Subcutaneous abdominal adipose tissue (tissue), 5 donors: ENCODE measurements at regions not wholly inside any gene's neighbourhood (a gene's known extent, or its start where the extent isn't known, plus 50 kb on each side); places are given as distances from the start of the nearest gene placed in this dataset.

Experiments used
- H3K27ac ChIP-seq: one replicate; pipeline ENCODE4 v1.7.0; 2013; ENCODE audit warnings: low read depth, mild to moderate bottlenecking, inconsistent platforms, low read length, moderate library complexity
- H3K27me3 ChIP-seq, 5 donors: one replicate each; pipeline ENCODE4 v1.7.0; 2013; ENCODE audit warnings: low read length in 5 of 5, inconsistent platforms in 1 of 5; ENCODE audit not compliant: control insufficient read depth in 5 of 5, insufficient read depth in 4 of 5
- H3K36me3 ChIP-seq, 5 donors: one replicate each; pipeline ENCODE4 v1.7.0; 2013; ENCODE audit warnings: low read length in 5 of 5; ENCODE audit not compliant: control insufficient read depth in 5 of 5, insufficient read depth in 5 of 5
- H3K4me1 ChIP-seq, 5 donors: one replicate each; pipeline ENCODE4 v1.7.0; 2013; ENCODE audit warnings: low read length in 5 of 5, mild to moderate bottlenecking in 3 of 5, moderate library complexity in 1 of 5; ENCODE audit not compliant: control insufficient read depth in 5 of 5, insufficient read depth in 5 of 5
- H3K4me3 ChIP-seq, 5 donors: one replicate each; pipeline ENCODE4 v1.7.0; 2013; ENCODE audit warnings: low read length in 5 of 5, low read depth in 1 of 5
- H3K9ac ChIP-seq, 5 donors: one replicate each; pipeline ENCODE4 v1.7.0; 2013; ENCODE audit warnings: low read length in 5 of 5, mild to moderate bottlenecking in 4 of 5, moderate library complexity in 3 of 5
- H3K9me3 ChIP-seq, 5 donors: one replicate each; pipeline ENCODE4 v1.7.0; 2013; ENCODE audit warnings: low read length in 5 of 5; ENCODE audit not compliant: control insufficient read depth in 5 of 5
- donor health status: healthy.
- donor health status: healthy.
- donor health status: healthy.
- donor health status: healthy.
- donor health status: healthy.

- H3K9me3 ChIP-seq: peaks cover 0 to 7% (median 3%) of the 10 kb centered on the region in 5 donors
- H3K9ac ChIP-seq: no peak overlapping the region
- H3K27ac ChIP-seq: no peak overlapping the region
- H3K27me3 ChIP-seq: no peaks in the 10 kb centered on the region
- H3K36me3 ChIP-seq: no peaks in the 10 kb centered on the region
- no peaks in the 10 kb centered on the region for H3K4me1 ChIP-seq
- H3K4me3 ChIP-seq: no peak overlapping the region
Measured at GRCh38 chr6:125415913-125416312, 114.1 kb upstream of the HDDC2 start.

GRCh38 chr6:125421836-125422235 lies 120.1 kb upstream of the HDDC2 start:
- Histone ChIP-seq H3K4me3 (no peak overlapping the region), H3K36me3 (no peaks in the 10 kb centered on the region), H3K9ac (no peak overlapping the region), H3K27ac (no peak overlapping the region), H3K4me1 (no peaks in the 10 kb centered on the region), H3K9me3 (no peaks in the 10 kb centered on the region), H3K27me3 (no peaks in the 10 kb centered on the region)

GRCh38 chr6:125423047-125423446 lies 121.3 kb upstream of the HDDC2 start:
- Histone ChIP-seq H3K27ac (no peak overlapping the region), H3K4me1 (no peaks in the 10 kb centered on the region), H3K36me3 (no peaks in the 10 kb centered on the region), H3K9ac (no peak overlapping the region), H3K27me3 (no peaks in the 10 kb centered on the region), H3K9me3 (no peaks in the 10 kb centered on the region), H3K4me3 (no peak overlapping the region)

GRCh38 chr6:125431971-125432370 lies 130.2 kb upstream of the HDDC2 start:
- H3K36me3 ChIP-seq: no peaks in the 10 kb centered on the region
- peaks cover 0 to 7% (median 0%) of the 10 kb centered on the region in 5 donors for H3K4me1 ChIP-seq
- H3K9me3 ChIP-seq: no peaks in the 10 kb centered on the region
- H3K9ac ChIP-seq: no peak overlapping the region
- no peak overlapping the region for H3K27ac ChIP-seq
- no peak overlapping the region for H3K4me3 ChIP-seq
- no peaks in the 10 kb centered on the region for H3K27me3 ChIP-seq

- Histone ChIP-seq H3K4me3 (no peak overlapping the region), H3K4me1 (peaks cover 0 to 7% (median 0%) of the 10 kb centered on the region in 5 donors), H3K9me3 (no peaks in the 10 kb centered on the region), H3K27me3 (no peaks in the 10 kb centered on the region), H3K36me3 (no peaks in the 10 kb centered on the region), H3K27ac (no peak overlapping the region), H3K9ac (no peak overlapping the region)
Measured at GRCh38 chr6:125432963-125433362, 131.2 kb upstream of the HDDC2 start.

- H3K9ac ChIP-seq: no peak overlapping the region
- no peak overlapping the region for H3K27ac ChIP-seq
- H3K27me3 ChIP-seq: no peaks in the 10 kb centered on the region
- H3K36me3 ChIP-seq: no peaks in the 10 kb centered on the region
- H3K4me1 ChIP-seq: peaks cover 0 to 7% (median 0%) of the 10 kb centered on the region in 5 donors
- H3K4me3 ChIP-seq: no peak overlapping the region
- no peaks in the 10 kb centered on the region for H3K9me3 ChIP-seq
Measured at GRCh38 chr6:125434760-125435159, 133.0 kb upstream of the HDDC2 start.

GRCh38 chr6:125439512-125439911 lies 137.7 kb upstream of the HDDC2 start:
- Histone ChIP-seq H3K4me3 (no peak overlapping the region), H3K36me3 (no peaks in the 10 kb centered on the region)

GRCh38 chr6:125444006-125444923 lies 142.5 kb upstream of the HDDC2 start:
- Histone ChIP-seq H3K9ac (no peak overlapping the region), H3K4me1 (no peaks in the 10 kb centered on the region), H3K4me3 (no peak overlapping the region), H3K27me3 (peaks cover 0 to 6% (median 2%) of the 10 kb centered on the region in 5 donors), H3K27ac (no peak overlapping the region), H3K36me3 (no peaks in the 10 kb centered on the region), H3K9me3 (no peaks in the 10 kb centered on the region)

More at GRCh38 chr6:125439512-125439911, 137.7 kb upstream of the HDDC2 start:
- Histone ChIP-seq H3K27ac (no peak overlapping the region), H3K27me3 (no peaks in the 10 kb centered on the region), H3K9me3 (no peaks in the 10 kb centered on the region), H3K4me1 (no peaks in the 10 kb centered on the region), H3K9ac (no peak overlapping the region)

- Histone ChIP-seq H3K9ac (no peak overlapping the region), H3K4me3 (no peak overlapping the region), H3K36me3 (no peaks in the 10 kb centered on the region), H3K9me3 (no peaks in the 10 kb centered on the region), H3K27me3 (peaks cover 0 to 6% (median 2%) of the 10 kb centered on the region in 5 donors), H3K27ac (no peak overlapping the region), H3K4me1 (no peaks in the 10 kb centered on the region)
Measured at GRCh38 chr6:125445054-125445453, 143.3 kb upstream of the HDDC2 start.

GRCh38 chr6:125446011-125446410 lies 144.2 kb upstream of the HDDC2 start:
- no peak overlapping the region for H3K27ac ChIP-seq
- no peak overlapping the region for H3K9ac ChIP-seq
- H3K4me1 ChIP-seq: no peaks in the 10 kb centered on the region
- H3K27me3 ChIP-seq: peaks cover 0 to 6% (median 2%) of the 10 kb centered on the region in 5 donors
- no peaks in the 10 kb centered on the region for H3K9me3 ChIP-seq
- H3K36me3 ChIP-seq: no peaks in the 10 kb centered on the region
- no peak overlapping the region for H3K4me3 ChIP-seq
